GM18867 (cell line): ENCODE measurements at regions not wholly inside any gene's neighbourhood (a gene's known extent, or its start where the extent isn't known, plus 50 kb on each side); places are given as distances from the start of the nearest gene placed in this dataset.
A peak's percentile ranks its signal among the peaks of the same experiment; 100 is the strongest.
"Not testable (repeated sequence)": the region's sequence is repeated elsewhere in the genome, so short reads cannot be mapped to it uniquely, and the experiment has no call there.

ENCODE experiments used
- ATAC-seq: cut with Tn5 transposase; IDR thresholded peaks from one replicate; pipeline ENCODE4 v1.9.1; 2021; ENCODE audit warnings: mild to moderate bottlenecking, moderate library complexity; ENCODE audit not compliant: unreplicated experiment

GRCh38 chr3:33956206-33956605 lies 157.8 kb downstream of the PDCD6IP start:
- ATAC-seq: no peak

GRCh38 chr3:33956776-33957175 lies 158.3 kb downstream of the PDCD6IP start:
- ATAC-seq: no peak

GRCh38 chr3:33957176-33957575 lies 158.7 kb downstream of the PDCD6IP start:
- ATAC-seq: no peak

- no peak for ATAC-seq
These were observed 160.2 kb downstream of the PDCD6IP start for GRCh38 chr3:33958661-33959060.

- ATAC-seq: no peak
These were observed 164.0 kb downstream of the PDCD6IP start for GRCh38 chr3:33962396-33962795.

- not testable (repeated sequence) for ATAC-seq
These were observed 171.8 kb downstream of the PDCD6IP start for GRCh38 chr3:33970180-33970579.

- ATAC-seq: no peak
These were observed 172.6 kb downstream of the PDCD6IP start for GRCh38 chr3:33971055-33971454.

- no peak for ATAC-seq
These were observed 177.0 kb downstream of the PDCD6IP start for GRCh38 chr3:33975463-33975862.

- no peak for ATAC-seq
These were observed 178.8 kb downstream of the PDCD6IP start for GRCh38 chr3:33977227-33977626.

GRCh38 chr3:33980252-33980651 lies 181.8 kb downstream of the PDCD6IP start:
- peak; percentile 46 for ATAC-seq

- ATAC-seq: no peak
These were observed 183.9 kb downstream of the PDCD6IP start for GRCh38 chr3:33982269-33982798.

GRCh38 chr3:33982949-33983348 lies 184.5 kb downstream of the PDCD6IP start:
- not testable (repeated sequence) for ATAC-seq

- no peak for ATAC-seq
These were observed 190.8 kb downstream of the PDCD6IP start for GRCh38 chr3:33989229-33989628.

- ATAC-seq: no peak
These were observed 193.2 kb downstream of the PDCD6IP start for GRCh38 chr3:33991673-33992072.

- no peak for ATAC-seq
These were observed 195.2 kb downstream of the PDCD6IP start for GRCh38 chr3:33993631-33994030.

GRCh38 chr3:33994568-33994967 lies 196.1 kb downstream of the PDCD6IP start:
- no peak for ATAC-seq

GRCh38 chr3:34000301-34000700 lies 201.9 kb downstream of the PDCD6IP start:
- no peak for ATAC-seq

GRCh38 chr3:34001022-34001421 lies 202.6 kb downstream of the PDCD6IP start:
- no peak for ATAC-seq

GRCh38 chr3:34001990-34002389 lies 203.6 kb downstream of the PDCD6IP start:
- no peak for ATAC-seq

- ATAC-seq: no peak
These were observed 204.2 kb downstream of the PDCD6IP start for GRCh38 chr3:34002569-34003100.

- no peak for ATAC-seq
These were observed 207.5 kb downstream of the PDCD6IP start for GRCh38 chr3:34005886-34006285.

- no peak for ATAC-seq
These were observed 209.8 kb downstream of the PDCD6IP start for GRCh38 chr3:34008191-34008590.
